HG03139 (cell line): ENCODE measurements at regions not wholly inside any gene's neighbourhood (a gene's known extent, or its start where the extent isn't known, plus 50 kb on each side); places are given as distances from the start of the nearest gene placed in this dataset.

Experiments
- ATAC-seq: cut with Tn5 transposase; IDR thresholded peaks from one replicate; pipeline ENCODE4 v1.9.1; 2021; ENCODE audit not compliant: unreplicated experiment

DNA sequence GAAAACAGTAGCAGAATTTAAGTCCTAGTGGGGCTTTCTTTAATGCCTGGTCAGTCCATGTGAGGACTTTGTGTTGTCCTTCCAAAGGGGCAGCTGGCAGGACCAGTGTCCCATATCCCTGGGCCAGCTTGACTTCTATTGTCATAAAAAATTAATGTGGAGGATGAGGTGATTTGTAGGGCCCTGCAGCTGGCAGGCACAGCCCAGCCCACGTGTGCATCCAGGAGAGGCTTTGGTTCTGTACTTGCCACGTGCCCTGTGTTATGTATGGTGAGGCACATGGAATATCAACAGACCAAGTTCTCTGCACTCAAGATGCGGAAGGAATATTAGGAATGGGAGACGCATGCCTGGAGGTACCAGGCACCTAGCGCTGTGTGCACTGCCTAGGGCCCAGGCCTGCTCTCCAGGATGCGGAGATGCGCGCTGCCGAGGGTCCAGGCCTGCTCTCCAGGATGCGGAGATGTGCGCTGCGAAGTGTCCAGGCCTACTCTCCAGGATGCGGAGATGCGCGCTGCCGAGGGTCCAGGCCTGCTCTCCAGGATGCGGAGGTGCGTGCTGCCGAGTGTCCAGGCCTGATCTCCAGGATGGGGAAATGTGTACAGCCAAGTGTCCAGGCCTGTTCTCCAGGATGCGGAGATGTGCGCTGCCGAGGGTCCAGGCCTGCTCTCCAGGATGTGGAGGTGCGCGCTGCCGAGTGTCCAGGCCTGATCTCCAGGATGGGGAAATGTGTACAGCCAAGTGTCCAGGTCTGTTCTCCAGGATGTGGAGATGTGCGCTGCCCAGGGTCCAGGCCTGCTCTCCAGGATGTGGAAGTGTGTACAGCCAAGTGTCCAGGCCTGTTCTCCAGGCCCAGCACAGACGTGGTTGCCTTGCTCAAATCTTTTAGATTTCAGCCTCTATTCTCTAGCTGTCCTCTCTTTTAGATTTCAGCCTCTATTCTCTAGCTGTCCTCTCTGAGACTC is 183.3 kb upstream of the ROPN1 start:
- ATAC-seq = no peak

DNA sequence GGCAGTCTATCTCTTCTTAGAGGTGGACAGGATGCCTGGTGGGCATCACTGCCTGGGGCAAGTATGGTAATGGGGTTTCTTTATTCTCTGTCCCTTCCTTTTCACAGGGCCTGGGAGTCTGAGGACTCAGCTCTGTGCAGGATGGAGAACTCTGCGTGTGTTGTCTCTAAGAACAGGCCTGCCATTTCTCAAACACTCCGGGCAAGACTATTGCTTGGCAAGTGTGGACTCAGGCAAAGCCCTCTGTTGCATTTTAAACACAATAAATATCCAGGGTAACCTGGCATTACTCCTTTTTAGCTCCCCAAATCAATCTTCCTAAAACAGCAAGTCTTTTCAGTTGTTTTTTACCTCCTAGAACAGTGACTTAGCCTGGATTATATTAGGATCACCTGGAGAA is 185.1 kb upstream of the ROPN1 start:
- ATAC-seq = no peak

DNA sequence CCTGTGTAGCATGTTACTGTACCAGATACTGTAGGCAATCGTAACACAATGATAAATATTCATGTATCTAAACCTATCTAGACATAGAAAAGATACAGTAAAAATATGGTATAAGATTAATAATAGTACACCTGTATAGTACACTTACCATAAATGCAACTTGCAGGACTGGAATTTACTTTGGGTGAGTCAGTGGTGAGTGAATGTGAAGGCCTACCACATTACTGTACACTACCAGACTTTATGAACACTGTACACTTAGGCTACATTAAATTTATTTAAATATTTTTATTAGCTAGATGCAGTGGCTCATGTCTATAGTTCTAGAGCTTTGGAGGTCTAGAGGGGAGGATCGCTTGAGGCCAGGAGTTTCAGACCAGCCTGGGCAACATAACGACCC is 186.6 kb upstream of the ROPN1 start:
- no peak for ATAC-seq

DNA sequence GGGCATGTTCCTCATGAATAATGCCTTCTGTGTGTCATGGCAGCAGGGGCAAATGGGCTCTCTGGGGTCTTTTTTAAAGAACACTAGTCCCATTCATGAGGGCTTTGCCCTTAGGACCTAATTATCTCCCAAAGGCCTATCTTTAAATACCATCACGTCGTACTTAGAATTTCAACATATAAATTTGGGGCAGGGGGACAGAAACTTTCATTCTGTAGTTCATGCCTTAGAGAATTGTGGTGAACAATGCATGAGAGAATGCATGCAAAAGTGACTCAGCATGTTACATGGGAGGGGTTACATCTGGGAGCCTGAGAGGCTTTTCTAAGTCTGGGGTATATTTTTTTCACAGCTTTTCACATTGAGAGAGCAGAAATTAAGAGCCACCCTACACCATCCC is 208.5 kb upstream of the ROPN1 start:
- no peak for ATAC-seq

DNA sequence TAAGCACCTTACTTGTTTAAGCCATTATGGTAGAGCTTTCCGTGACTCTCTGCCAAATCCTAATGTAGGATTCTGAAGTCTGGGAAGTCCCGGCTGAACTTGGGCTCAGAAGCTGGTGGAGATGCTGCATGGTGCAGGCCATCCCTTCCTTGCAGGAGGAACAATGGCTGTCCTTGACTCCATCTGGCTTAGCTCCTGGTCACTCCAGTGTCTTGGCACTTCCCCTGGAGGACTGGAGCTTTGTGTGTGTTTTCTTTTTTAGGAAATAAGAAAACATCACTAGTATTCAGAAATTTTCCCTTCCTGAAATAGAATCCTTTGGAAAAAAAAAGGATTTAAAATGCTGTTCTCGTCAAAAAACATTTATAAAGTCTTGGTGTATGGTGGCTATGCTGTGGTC is 209.3 kb upstream of the ROPN1 start:
- ATAC-seq = no peak

DNA sequence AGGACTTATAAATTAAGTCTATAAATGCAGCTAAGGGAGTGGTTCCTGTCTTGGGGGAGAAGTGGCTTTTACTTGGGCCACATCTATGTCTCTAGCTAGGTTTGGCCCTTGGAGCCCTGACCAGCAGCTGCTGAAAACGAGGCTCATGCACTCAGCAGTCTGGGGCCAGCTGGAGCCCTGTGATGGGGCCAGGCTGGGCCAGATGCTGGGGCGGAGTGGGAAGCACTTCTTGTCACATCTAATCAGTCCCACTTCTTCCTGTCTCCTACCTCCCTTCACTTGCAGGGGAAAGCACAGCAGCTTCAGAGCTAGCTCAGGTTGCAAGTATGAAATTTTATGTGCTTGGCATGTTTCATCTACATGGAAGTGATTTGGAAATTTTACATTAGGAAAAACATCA is 209.9 kb upstream of the ROPN1 start:
- no peak for ATAC-seq

DNA sequence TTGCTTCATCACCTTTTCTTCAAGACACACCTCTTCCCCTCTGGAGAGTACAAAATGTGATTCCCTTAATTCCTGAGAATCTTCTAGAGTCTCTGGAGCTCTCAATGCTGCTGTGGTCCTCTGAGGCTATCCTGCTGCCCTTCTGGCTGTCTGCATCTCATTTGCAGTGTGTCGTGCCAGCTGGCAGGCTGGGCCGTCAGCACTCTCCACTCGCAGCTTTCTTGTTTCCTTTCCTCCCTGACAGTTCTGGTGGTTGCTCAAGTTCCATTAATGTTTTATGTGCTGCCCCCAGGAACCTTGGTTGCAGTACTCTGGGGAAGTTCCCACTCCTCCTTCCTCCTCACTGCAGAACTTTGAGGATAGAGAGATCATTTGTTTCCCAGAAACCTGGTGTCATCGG is 210.8 kb upstream of the ROPN1 start:
- ATAC-seq = no peak

DNA sequence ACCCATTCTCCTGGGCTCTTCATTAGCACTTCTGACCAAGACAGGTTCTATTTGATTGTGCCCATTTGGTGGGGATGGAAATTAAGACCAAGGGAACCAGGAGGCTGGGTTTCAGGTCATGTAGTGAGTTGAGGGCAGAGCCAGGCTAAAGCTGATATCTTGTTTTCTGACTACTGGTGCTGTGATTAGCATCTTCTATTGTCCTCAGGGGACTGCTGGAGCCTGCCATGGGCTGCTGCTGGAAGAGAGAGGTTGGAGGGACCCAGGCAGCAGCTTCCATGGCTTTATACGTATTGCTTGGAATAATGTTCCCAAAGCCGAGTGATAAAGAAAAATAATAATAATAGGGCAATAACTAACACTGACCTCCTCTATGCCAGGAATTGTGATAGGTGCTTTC is 211.4 kb upstream of the ROPN1 start:
- no peak for ATAC-seq

DNA sequence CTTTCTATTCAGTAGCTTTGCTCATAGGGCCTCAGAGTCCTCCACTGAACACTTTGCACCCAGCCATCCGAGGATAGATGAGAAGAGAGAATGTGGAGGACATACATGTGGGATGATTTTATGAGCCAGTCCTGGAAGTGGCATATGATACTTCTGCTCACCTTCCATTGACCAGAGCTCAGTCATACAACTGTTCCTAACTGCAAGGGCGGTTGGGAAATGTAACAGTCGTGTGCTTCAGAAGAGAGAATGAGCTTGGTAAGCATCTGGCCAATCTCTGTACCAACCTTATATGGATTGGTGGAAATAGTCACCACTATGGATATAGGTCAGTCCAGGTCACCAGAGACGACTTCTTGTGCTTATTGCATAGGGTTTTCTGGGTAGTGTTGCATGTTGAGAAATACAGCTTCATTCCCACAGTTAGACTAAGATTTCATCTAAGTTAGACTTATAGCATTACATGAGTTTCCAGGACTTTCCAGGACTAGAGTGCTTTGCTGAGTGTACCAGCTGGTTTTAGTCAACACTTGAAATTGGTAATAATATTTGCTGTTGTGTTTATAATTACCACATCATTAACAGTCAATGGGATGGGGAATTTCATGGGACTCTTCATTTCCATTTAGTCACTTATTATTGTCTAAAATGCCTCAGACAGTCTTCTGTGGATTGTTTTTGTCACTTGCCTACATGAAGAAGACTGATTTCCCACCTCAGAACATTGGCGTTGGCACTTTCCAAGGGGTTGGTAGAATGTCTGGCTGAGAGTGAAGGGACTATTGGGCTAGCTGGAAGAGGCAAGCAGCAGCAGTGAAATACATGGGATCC is 214.5 kb upstream of the ROPN1 start:
- no peak for ATAC-seq

DNA sequence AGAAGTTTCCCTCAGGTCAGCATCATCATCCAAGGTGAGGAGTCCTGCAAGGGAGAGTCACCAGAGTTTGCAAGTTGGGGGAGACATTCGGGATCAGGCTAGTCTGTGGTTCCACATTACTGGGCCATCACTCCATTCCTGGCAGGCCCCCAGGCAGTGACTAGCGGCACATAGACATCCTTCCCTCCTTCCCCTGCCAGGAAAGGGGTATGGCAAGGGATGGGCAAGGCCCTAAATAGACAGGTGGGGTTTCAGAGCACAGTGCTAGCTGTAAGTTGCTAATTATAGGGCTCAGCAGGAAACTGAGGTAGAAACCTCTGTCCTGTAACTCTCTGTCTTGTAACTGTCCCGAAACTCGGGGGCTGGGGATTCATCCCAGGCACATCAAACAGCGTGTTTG is 215.2 kb upstream of the ROPN1 start:
- ATAC-seq = no peak

DNA sequence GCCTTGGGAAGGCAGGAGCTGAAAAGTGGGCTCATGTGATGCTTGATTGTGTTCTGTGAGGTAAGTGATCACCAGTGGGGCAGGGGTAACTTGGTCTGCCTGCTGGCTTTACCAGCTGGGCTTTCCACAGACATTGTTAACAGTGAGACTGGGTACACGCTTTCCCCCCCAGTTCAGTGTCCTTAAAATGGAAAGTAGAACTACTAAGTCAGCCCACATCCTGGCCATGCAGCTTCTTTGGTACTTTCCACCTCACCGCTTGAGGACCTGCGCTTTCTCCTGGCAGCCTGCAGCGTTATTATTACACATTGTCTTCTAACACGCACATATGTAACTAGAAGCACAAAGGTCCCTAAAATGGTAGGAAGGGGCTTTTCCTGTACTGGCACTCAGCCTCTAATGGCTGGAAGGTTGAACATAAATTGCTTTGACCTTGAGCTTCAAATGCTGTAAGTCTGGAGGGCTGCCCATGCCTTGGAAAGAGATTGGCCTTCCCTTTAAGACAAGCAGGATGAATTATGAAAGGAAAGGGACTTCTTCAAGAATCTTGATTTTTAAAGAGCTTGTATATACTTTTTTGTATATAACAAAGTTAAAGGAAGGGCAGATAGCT is 216.1 kb upstream of the ROPN1 start:
- peak; percentile 52 for ATAC-seq

DNA sequence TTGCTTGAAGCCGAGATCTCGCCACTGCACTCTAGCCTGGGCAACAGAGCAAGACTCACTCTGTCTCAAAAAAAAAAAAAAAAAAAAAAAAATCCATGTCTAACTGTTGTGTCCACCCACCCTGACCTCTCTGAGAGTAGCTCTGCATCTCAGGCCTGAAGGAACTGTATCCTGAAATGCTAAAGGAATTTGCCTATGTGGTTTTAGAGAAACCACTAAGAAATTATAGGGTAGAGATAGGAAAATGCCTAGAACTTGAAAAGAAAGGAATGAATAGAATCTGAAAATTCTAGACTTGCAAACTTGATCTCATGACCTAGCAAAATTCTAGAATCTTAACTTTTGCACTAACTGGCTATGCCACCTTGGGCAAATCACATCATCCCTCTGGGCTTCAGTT is 217.5 kb upstream of the ROPN1 start:
- ATAC-seq = no peak

DNA sequence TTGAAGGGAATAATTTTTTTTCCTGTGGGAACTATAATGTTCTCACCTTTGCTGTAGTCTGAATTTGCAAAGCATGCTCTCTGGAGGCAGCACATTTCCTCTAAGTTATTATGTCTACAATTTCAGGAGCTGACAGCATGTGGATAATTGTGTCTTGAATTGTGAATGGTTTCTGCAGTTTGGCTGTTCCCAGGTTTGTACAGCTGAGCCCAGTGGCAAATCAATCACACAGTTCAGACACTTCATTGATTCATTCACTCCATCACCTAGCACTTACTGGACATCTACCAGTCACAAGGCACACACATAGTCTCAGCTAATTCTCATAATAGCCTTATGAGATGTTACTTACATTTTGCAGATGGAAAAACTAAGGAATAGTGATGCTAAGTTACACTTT is 219.0 kb upstream of the ROPN1 start:
- ATAC-seq = no peak

DNA sequence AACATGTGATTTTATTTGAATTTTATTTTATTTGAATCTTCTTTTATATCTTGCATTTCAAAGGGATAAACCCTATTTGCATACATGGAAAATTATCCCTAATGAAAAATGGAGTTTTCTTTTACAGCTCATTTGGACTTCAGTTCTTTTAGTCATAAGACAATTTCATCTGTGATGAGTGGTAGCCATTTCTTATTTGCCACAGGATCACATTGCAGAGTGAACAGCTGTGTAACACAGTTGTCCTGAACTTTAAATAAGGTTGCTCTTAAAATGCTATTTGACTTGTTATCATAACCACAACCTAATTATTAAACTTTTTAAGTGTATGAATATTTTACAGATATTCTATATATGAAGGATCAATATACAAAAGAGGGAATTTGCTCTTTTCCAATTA is 221.7 kb upstream of the ROPN1 start:
- ATAC-seq = no peak

DNA sequence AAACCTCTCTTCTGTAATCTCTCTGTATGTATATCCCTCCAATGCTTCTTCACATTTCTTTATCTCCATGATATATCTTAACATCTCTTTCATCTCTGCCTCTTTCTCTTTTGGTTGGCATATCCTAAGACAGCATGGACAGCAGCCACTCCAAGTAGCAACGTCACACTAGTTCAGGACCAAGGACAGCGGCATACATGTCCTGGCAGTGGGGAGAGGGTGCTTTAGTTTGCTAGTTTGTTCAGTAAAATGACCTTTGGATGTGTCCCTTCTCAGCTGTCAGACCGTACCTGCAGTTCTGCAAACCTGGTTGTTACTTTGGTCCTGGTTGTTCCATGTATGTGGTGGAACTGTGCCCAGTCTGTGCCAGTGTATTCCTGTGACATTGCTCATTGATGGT is 225.6 kb upstream of the ROPN1 start:
- ATAC-seq = no peak

DNA sequence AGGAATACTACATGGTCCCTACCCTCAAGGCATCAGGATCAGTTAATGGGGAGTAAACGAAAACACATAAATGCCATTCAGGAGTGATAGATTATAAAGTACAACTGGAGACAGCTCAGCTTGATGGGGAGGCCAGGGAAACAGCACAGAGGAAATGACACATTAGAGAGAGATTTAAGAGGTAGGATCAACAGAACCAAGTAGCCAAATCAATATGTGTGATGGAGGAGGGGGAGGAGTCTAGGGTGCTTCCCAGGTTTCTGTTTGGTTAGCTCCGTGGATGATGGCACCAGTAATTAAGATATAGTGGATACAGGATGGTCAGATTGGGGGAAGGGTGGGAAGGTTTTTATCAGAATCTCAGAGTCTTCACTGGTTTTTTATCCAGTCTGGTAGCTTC is 229.5 kb upstream of the ROPN1 start:
- no peak for ATAC-seq

DNA sequence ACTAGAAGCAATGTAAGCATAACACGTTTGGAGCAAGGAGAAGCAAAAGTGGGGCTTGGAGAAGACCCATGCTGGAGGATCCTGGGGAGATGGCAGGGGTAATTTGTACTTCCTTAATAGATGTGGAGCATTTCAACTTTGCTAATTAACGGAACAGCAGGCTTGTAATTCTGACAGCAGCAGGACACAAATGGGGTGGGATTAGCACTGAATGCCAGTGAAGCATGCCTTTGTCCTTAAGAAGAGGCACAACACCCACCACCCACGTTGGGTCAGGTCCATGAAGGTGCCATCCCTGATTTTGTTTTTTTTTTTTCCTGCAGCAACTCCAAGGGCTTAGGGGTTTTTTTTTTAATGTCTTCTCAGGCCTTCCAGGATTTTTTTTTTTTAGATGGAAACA is 231.9 kb upstream of the ROPN1 start:
- ATAC-seq = no peak

DNA sequence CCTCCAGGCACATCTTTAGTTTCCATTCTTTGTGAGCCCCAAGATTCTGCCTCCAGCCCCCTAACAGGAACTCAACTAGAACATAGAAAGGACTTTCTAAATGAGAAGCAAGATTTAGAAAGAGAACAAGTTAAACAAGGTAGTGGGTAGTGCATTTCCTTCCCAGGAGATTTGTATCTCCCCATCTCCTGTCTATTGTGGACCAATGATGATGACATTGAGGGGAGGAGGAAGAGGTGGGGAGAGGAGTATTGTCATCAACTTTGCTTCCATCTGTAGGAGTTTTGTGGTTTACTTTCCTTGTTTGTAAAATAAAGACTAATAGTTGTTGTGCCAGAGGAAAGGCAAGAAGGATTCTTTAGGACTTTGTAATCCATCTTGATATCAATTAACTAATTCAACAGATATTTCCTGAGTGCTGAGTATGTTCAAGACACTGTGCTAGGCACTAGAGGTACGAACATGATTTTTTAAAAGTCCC is 235.3 kb upstream of the ROPN1 start:
- no peak for ATAC-seq

DNA sequence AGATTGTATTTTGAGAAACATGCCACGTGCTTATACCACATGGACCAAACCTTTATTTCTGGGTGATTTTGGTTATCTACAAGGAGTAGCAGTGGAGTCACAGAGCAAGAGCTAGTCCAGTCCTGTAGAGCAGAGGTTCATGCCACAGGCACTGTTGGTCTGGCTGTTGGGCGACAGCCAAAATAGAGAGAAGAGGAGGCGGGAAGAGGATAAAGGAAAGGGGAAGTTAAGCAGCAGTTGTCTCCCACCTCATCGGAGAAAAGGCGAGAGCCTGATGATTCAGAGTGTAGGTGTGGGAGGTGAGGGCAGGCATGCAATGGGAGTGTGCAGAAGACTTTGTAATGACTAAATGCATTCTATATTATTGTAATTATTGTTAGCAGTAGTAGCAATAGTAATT is 237.5 kb upstream of the ROPN1 start:
- ATAC-seq = no peak

DNA sequence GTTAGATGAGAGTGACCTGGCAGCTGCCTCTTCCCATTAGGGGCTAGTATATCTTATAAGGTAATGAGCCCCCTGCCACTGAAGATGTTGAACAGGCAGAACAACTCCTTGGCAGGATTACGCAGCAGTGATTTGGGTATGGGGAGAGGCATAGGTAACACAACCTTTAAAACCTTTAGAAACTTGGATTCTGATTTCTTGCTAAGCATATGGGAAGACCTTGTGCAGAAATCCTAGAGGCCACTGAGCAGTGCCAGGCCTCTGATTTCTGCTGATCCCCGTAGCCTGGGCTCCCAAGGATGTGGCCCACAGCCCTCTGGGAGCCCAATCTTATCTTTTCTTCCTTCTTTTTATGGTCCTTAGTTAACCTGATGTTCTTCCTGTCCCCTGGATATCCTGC is 237.9 kb upstream of the ROPN1 start:
- ATAC-seq = no peak

DNA sequence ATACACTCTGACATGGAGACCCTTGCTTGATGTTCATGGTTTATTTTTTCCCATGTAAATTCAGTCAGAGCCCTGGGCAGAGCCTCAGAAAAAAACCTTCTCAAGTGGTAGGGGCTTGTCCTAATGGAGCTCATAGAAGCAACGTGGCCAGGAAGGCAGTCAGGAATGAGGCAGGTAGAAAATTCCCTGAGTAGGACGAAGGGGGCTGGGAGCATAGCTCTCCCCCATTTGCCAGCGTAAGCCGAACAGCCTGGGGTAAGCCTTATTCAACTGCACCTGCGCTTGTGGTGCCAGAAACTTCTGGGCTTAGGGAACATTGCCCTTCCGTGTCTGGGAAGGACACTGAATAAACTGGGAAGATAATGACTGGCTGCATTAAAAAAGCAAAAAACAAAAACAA is 238.5 kb upstream of the ROPN1 start:
- ATAC-seq = no peak

DNA sequence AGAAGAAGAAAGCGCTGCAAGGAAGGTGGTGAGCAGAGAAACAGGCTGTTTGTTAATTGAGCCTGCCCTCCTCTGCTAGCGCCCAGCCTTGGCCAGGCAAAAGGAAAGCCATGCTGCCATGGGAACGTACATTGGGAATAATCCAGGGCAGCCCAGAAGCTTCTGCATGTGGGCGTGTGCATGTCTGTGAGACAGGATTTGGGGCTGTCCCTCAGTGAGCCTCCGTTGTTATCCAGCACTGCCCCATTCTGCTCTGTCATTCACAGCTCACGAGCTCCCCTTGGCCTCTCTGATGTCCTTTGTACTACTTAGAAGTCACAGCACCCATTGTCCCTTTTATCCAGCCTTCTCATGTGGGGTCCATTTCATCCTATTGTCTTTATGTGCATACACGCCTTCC is 239.1 kb upstream of the ROPN1 start:
- no peak for ATAC-seq
